ENCODE measurements at regions not wholly inside any gene's neighbourhood (a gene's known extent, or its start where the extent isn't known, plus 50 kb on each side); places are given as distances from the start of the nearest gene placed in this dataset.

DNA sequence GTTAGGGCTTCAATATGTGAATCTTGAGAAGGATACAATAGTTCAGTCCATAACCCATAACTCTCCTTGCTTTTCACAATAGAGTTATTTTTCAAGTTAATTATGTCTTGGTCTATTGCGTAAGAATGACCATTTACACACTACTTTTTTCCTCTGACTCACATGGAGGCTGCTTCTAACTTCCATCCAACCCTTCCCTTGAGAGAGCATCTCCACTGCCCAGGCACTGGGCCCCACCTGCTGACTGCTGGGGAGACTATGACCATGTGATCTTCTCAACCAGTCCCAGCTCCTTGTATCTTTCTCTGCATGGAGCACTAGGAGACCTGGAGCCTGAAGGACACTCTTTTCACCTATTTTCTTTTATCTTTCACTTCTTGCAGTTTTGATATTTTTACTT is 251.5 kb downstream of the GPD2 start:
- Histone ChIP-seq H3K36me3 (ENCODE audit: low read depth) (no peaks in the 10 kb centered on the region), H3K9me2 (ENCODE audit: insufficient read depth) (no peaks in the 10 kb centered on the region), H3K4me3 (no peak overlapping the region), H3K4me1 (ENCODE audit: insufficient read depth) (no peaks in the 10 kb centered on the region), H3K27me3 (replicated peaks; ENCODE audit: insufficient read depth) (no peaks in the 10 kb centered on the region; the same call in 1 of the 2 replicates), H3K79me2 (ENCODE audit: insufficient read depth) (no peaks in the 10 kb centered on the region), H2AFZ (no peak overlapping the region), H4K20me1 (ENCODE audit: insufficient read depth) (no peaks in the 10 kb centered on the region), H3K27ac (no peak overlapping the region), H3F3A (ENCODE audit: insufficient read depth) (no peaks in the 10 kb centered on the region), H3K9ac (no peak overlapping the region), H3K9me3 (ENCODE audit: low read depth) (no peaks in the 10 kb centered on the region), H3K4me2 (ENCODE audit: unreplicated experiment) (no peak overlapping the region)
- in situ Hi-C loops (cut with MboI): no loop called here
- no peak for TF ChIP-seq EZH2 (IDR thresholded peaks at IDR 0.05; ENCODE audit: insufficient read depth, poor library complexity, severe bottlenecking)
- no peak for TF ChIP-seq EZH2phosphoT487 (IDR thresholded peaks at IDR 0.05; ENCODE audit: insufficient read depth, low read depth)
- WGBS, 2 experiments (ENCODE audit: low coverage in 1 of 2, low lambda C conversion rate in 2 of 2, missing lambda C conversion rate in 2 of 2): 75 to 96% methylated on average over 1 of the region's 1 CpG
- peak; percentile 49 for DNase-seq

DNA sequence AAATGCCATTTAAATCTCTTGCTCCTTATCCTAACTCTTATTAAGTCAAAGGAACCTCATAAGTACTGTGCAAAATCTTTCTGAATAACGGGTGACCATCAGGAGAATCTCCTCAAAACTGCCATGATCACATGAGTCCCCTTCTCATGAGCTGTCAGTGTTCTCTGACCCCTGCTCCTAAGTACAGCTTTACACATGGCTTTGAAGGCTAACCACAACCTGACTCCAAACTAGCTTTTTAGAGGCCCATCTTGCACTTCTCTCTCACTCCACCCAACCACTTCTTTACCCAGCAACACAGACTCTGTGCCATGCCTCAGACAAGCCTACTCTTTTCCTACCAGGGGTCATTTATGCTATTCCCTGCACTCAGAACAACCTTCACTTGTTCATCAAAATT is 253.8 kb downstream of the GPD2 start:
- Histone ChIP-seq H4K20me1 (ENCODE audit: insufficient read depth) (no peaks in the 10 kb centered on the region), H3K27me3 (replicated peaks; ENCODE audit: insufficient read depth) (no peaks in the 10 kb centered on the region; the same call in 1 of the 2 replicates), H3K79me2 (ENCODE audit: insufficient read depth) (no peaks in the 10 kb centered on the region), H3K9me3 (ENCODE audit: low read depth) (no peaks in the 10 kb centered on the region), H3K4me1 (ENCODE audit: insufficient read depth) (no peaks in the 10 kb centered on the region), H3K9ac (no peak overlapping the region), H3K27ac (no peak overlapping the region), H3F3A (ENCODE audit: insufficient read depth) (no peaks in the 10 kb centered on the region), H2AFZ (no peak overlapping the region), H3K9me2 (ENCODE audit: insufficient read depth) (no peaks in the 10 kb centered on the region), H3K4me3 (no peak overlapping the region), H3K36me3 (ENCODE audit: low read depth) (no peaks in the 10 kb centered on the region), H3K4me2 (ENCODE audit: unreplicated experiment) (no peak overlapping the region)
- in situ Hi-C loops (cut with MboI): no loop called here
- DNase-seq: no peak
- 7% methylated on average over 1 of the region's 1 CpG for WGBS, 2 experiments (ENCODE audit: low coverage in 1 of 2, low lambda C conversion rate in 2 of 2, missing lambda C conversion rate in 2 of 2)
- TF ChIP-seq EZH2 (IDR thresholded peaks at IDR 0.05; ENCODE audit: insufficient read depth, poor library complexity, severe bottlenecking): no peak
- no peak for TF ChIP-seq EZH2phosphoT487 (IDR thresholded peaks at IDR 0.05; ENCODE audit: insufficient read depth, low read depth)

DNA sequence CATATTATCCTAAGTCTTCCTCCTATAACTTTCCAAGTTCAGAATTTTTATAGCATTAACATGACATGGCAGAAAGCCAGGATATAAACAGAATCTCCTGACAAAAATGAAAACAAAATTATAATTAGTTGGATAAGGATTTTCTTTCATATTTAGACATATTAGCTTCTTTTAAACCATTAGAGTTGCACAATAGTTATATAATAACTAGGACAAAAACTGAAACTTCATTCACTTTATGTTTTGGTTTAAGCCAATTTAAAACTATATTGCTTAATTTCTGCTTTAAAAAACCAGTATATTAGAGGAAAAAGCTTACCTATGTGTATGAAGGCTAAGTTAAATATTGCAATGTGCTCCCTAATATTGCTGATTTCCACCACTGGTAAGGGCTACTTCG is 254.8 kb downstream of the GPD2 start:
- no peaks in the 10 kb centered on the region for H3K9me3 ChIP-seq (ENCODE audit: low read depth)
- H4K20me1 ChIP-seq (ENCODE audit: insufficient read depth): no peaks in the 10 kb centered on the region
- H3K9me2 ChIP-seq (ENCODE audit: insufficient read depth): no peaks in the 10 kb centered on the region
- H3K27me3 ChIP-seq (replicated peaks; ENCODE audit: insufficient read depth): no peaks in the 10 kb centered on the region; the same call in 1 of the 2 replicates
- no peak overlapping the region for H3K4me3 ChIP-seq
- H3K27ac ChIP-seq: no peak overlapping the region
- H3K4me1 ChIP-seq (ENCODE audit: insufficient read depth): no peaks in the 10 kb centered on the region
- 3 to 12% methylated on average over 1 of the region's 1 CpG for WGBS, 2 experiments (ENCODE audit: low coverage in 1 of 2, low lambda C conversion rate in 2 of 2, missing lambda C conversion rate in 2 of 2)
- H3F3A ChIP-seq (ENCODE audit: insufficient read depth): no peaks in the 10 kb centered on the region
- in situ Hi-C loops (cut with MboI): no loop called here
- H3K36me3 ChIP-seq (ENCODE audit: low read depth): no peaks in the 10 kb centered on the region
- DNase-seq: no peak
- no peak overlapping the region for H3K4me2 ChIP-seq (ENCODE audit: unreplicated experiment)
- no peaks in the 10 kb centered on the region for H3K79me2 ChIP-seq (ENCODE audit: insufficient read depth)
- TF ChIP-seq EZH2 (IDR thresholded peaks at IDR 0.05; ENCODE audit: insufficient read depth, poor library complexity, severe bottlenecking) (no peak), EZH2phosphoT487 (IDR thresholded peaks at IDR 0.05; ENCODE audit: insufficient read depth, low read depth) (no peak)
- no peak overlapping the region for H3K9ac ChIP-seq
- H2AFZ ChIP-seq: no peak overlapping the region

DNA sequence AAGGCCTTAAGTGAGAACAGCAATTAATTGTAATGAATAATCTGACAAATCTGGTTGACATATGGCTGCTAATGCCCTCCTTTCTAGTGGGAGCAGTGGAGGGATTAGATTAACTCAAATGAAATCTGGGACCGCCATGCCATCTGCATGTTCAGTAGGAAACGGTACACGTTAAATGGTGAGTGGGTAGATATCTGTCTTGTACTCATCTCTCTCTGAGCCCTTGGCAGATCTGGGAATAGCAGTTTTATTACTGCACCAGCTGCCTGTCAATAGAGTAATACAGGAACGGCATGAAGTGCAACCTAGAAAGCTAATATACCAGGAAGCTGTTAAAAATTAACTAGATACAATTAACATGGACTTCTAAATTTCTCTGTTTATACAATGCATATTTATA is 258.8 kb downstream of the GPD2 start:
- TF ChIP-seq EZH2phosphoT487 (IDR thresholded peaks at IDR 0.05; ENCODE audit: insufficient read depth, low read depth) (no peak), EZH2 (IDR thresholded peaks at IDR 0.05; ENCODE audit: insufficient read depth, poor library complexity, severe bottlenecking) (no peak)
- H3K27ac ChIP-seq: no peak overlapping the region
- in situ Hi-C loops (cut with MboI): no loop called here

DNA sequence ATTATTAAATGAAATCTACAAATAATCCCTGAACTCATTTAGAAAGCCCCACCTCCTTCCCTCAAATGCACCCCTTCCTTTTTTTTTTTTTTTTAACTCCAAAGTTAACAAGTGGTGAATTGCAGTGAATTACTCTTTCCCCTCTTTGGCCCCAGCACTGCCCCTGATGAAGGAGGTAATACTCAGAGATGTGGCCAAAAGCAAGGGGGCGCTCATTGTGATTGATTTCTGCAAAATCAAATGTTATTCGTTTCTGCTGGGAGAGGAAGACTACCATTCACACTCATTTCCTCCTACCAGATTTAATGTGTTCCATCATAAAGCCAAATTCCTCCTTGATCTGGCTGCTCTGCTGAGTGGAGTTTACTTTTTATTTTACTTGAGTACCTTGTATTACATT is 259.4 kb downstream of the GPD2 start:
- H3K27ac ChIP-seq: no peak overlapping the region
- H3K4me3 ChIP-seq: no peak overlapping the region
- no peak overlapping the region for H2AFZ ChIP-seq
- H3K9ac ChIP-seq: no peak overlapping the region
- H4K20me1 ChIP-seq (ENCODE audit: insufficient read depth): no peaks in the 10 kb centered on the region
- no peaks in the 10 kb centered on the region; the same call in 1 of the 2 replicates for H3K27me3 ChIP-seq (replicated peaks; ENCODE audit: insufficient read depth)
- no peak for DNase-seq
- no peaks in the 10 kb centered on the region for H3F3A ChIP-seq (ENCODE audit: insufficient read depth)
- no peak overlapping the region for H3K4me2 ChIP-seq (ENCODE audit: unreplicated experiment)
- no peaks in the 10 kb centered on the region for H3K9me2 ChIP-seq (ENCODE audit: insufficient read depth)
- H3K9me3 ChIP-seq (ENCODE audit: low read depth): no peaks in the 10 kb centered on the region
- H3K79me2 ChIP-seq (ENCODE audit: insufficient read depth): no peaks in the 10 kb centered on the region
- TF ChIP-seq EZH2 (IDR thresholded peaks at IDR 0.05; ENCODE audit: insufficient read depth, poor library complexity, severe bottlenecking) (no peak), EZH2phosphoT487 (IDR thresholded peaks at IDR 0.05; ENCODE audit: insufficient read depth, low read depth) (no peak)
- H3K4me1 ChIP-seq (ENCODE audit: insufficient read depth): no peaks in the 10 kb centered on the region
- in situ Hi-C loops (cut with MboI): no loop called here
- no peaks in the 10 kb centered on the region for H3K36me3 ChIP-seq (ENCODE audit: low read depth)
- 66 to 68% methylated on average over 2 of the region's 2 CpGs for WGBS, 2 experiments (ENCODE audit: low coverage in 1 of 2, low lambda C conversion rate in 2 of 2, missing lambda C conversion rate in 2 of 2)

More for the DNA sequence above, 258.8 kb downstream of the GPD2 start:
- Histone ChIP-seq H2AFZ (no peak overlapping the region), H3K9ac (no peak overlapping the region), H3K79me2 (ENCODE audit: insufficient read depth) (no peaks in the 10 kb centered on the region), H3K36me3 (ENCODE audit: low read depth) (no peaks in the 10 kb centered on the region), H3K4me2 (ENCODE audit: unreplicated experiment) (no peak overlapping the region), H3K9me2 (ENCODE audit: insufficient read depth) (no peaks in the 10 kb centered on the region), H3F3A (ENCODE audit: insufficient read depth) (no peaks in the 10 kb centered on the region), H3K4me1 (ENCODE audit: insufficient read depth) (no peaks in the 10 kb centered on the region), H3K4me3 (no peak overlapping the region), H3K9me3 (ENCODE audit: low read depth) (no peaks in the 10 kb centered on the region), H4K20me1 (ENCODE audit: insufficient read depth) (no peaks in the 10 kb centered on the region), H3K27me3 (replicated peaks; ENCODE audit: insufficient read depth) (no peaks in the 10 kb centered on the region; the same call in 1 of the 2 replicates)
- WGBS, 2 experiments (ENCODE audit: low coverage in 1 of 2, low lambda C conversion rate in 2 of 2, missing lambda C conversion rate in 2 of 2): 15 to 17% methylated on average over 4 of the region's 4 CpGs
- DNase-seq: no peak
